Erythroblast (primary cell): ENCODE measurements at regions not wholly inside any gene's neighbourhood (a gene's known extent, or its start where the extent isn't known, plus 50 kb on each side); places are given as distances from the start of the nearest gene placed in this dataset.

ENCODE experiments used
- DNase-seq, 2 experiments: peaks; one replicate each; lab custom pipeline; 2025; lab: John Stamatoyannopoulos, UW
- GATA1 ChIP-seq: IDR thresholded peaks from 2 replicates; pipeline ENCODE4 v1.6.1; 2011; ENCODE audit warnings: low read depth, mild to moderate bottlenecking, control low read depth, low read length, moderate library complexity
- POLR2A ChIP-seq: IDR thresholded peaks from 2 replicates; pipeline ENCODE4 v1.6.1; 2011; ENCODE audit warnings: mild to moderate bottlenecking, low read length

DNA sequence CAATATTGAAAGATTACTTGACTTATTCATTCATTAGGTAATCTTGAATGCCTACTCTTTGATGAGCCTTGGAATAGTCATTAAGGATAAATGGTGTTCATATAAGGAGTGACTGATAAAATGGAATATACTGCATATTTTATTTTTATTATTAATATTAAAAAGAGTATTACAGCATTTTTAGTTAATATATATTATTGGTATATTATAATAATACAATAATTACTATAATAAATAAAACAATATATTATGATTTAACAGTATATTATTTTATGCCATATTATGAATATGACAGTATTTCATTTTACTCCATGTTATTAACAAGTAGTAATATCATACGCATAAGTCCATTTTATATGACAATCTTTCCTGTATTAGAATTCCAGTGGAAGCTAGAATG lies 490.8 kb upstream of the NFIA start:
- TF ChIP-seq GATA1 = no peak
- no peak for TF ChIP-seq POLR2A
- DNase-seq = no peak

GRCh38 chr1:60589916-60590315 lies 492.4 kb upstream of the NFIA start:
- TF ChIP-seq GATA1 (no peak), POLR2A (no peak)
- no peak for DNase-seq

DNA sequence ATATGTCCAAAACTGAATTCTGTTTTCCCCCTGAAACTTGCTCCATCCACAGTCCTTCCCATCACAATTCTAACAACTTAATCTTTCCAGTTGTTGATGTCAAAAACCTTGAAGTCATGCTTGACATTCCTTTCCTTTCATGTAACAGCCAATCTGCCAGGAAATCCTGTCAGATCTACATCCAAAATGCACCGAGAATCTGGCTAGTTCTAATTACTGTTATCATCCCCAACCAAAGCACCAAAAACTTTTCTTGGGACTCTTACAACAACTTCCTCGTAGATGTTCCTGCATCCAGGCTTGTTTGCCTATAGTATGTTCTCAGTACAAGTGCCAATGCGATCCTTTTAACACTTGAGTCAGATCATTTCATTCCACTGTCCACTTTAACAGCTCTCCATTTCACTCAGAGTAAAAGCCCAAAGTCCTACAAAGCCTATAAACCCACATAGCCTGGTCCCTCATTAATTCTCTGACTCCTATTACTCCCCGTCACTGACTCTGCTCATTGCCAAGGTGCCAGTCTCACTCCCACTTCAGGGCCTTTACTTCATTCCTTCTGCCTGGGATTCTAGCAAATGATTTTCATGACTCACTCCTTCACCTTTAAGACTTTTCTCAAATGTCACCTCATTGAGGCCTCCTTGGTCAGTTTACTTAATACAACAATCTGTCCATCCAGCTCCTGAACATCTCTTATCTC lies 493.2 kb upstream of the NFIA start:
- TF ChIP-seq GATA1 (no peak), POLR2A (no peak)
- no peak for DNase-seq

DNA sequence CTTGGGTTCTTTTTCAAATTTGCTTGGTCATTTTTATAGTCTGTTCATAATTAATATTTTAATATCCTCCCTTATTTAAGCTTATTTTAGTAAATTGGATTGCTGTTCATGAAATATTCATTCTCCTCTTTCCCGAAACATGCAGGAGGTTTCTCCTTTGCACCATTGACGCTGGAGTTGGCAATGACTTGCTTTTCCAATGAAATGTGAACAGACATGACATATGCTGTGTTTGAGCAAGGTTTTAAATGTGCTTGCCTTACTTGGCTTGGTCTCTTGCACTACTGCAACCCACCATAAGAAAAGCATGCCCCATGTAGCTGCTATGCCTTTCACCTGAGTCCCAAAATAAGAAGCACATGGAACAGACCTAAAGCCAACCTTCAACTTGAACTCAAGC lies 498.0 kb upstream of the NFIA start:
- no peak for DNase-seq
- no peak for TF ChIP-seq GATA1
- no peak for TF ChIP-seq POLR2A

DNA sequence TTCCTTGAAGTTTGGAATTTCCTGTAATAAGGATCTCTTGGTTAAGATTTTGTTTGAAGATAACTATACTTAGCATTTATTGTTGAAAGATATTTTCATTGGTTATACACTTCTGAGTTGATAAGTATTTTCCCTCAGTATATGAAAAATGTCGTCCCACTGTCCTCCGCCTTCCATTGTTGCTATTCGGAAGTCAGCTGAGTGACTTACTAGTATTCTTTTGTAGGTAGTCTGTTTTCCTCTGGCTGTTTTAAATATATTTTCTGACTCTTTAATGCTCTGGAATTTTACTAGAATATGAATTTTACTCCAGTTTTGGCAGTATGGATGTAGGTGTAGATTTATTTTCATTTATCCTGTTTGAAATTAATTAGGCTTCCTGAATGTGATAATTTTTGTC lies 498.7 kb upstream of the NFIA start:
- DNase-seq = no peak
- TF ChIP-seq GATA1 = no peak
- no peak for TF ChIP-seq POLR2A

GRCh38 chr1:60581455-60582220 lies 500.7 kb upstream of the NFIA start:
- no peak for DNase-seq
- TF ChIP-seq GATA1 (no peak), POLR2A (no peak)

- TF ChIP-seq GATA1 (no peak), POLR2A (no peak)
- no peak for DNase-seq
Observed at GRCh38 chr1:60577029-60577428, 503.5 kb upstream of the C1orf87 start.

- no peak for DNase-seq
Observed at GRCh38 chr1:60575326-60575977, 501.9 kb upstream of the C1orf87 start.

DNA sequence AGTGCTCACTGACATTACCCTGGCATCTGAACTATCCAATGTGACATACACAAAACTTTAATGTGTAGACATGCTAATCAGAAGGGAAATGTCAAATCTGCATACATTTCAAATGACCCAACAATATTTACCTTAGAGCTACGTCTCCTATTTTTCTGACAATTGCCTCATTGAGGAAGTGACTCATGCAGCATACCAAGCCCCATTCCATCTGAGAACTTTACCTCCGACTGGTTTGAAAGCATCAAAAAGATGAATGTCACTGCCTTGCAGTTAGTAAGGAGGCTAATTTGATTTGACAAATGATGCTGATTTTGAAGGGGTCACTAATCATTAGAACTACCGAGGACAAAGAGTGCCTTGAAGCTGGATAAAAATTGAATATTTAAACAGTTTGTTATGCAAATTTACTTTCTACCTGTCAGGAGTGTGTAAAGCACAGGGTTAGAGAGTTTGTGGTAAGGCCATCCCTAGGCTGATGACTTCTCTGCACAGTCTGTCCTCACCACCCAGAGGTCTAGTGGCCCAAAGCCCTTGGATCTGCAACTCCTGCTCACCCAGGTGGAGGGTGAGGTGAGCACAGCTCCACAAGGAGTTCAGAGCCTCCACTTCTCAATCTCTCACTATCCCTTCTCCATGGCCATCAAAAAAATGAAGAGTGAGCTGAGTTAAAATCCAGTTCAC lies 500.3 kb upstream of the C1orf87 start:
- TF ChIP-seq POLR2A (no peak), GATA1 (no peak)
- no peak for DNase-seq

More at GRCh38 chr1:60575326-60575977, 501.9 kb upstream of the C1orf87 start:
- TF ChIP-seq POLR2A (no peak), GATA1 (no peak)

DNA sequence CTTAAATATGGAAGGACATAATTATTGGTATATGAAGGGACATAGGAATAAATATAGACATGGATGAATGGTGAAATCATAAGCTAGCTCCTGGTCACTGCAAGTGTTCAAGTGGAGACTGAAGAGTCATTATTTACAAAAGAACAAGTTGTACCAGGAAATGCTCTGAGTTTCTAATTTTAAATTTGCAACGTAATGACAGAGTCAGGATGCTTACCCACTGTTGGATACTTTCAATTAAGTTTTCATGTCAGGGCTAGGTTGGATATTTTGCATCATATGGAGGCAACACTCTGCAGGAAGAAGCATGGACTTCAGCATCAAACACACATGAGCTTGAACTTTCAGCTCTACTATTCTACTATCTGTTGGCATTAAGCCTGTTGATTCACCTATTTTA lies 499.6 kb upstream of the C1orf87 start:
- DNase-seq = no peak
- TF ChIP-seq GATA1 (no peak), POLR2A (no peak)

- TF ChIP-seq POLR2A (no peak), GATA1 (no peak)
Observed at GRCh38 chr1:60572378-60572777, 498.8 kb upstream of the C1orf87 start.

DNA sequence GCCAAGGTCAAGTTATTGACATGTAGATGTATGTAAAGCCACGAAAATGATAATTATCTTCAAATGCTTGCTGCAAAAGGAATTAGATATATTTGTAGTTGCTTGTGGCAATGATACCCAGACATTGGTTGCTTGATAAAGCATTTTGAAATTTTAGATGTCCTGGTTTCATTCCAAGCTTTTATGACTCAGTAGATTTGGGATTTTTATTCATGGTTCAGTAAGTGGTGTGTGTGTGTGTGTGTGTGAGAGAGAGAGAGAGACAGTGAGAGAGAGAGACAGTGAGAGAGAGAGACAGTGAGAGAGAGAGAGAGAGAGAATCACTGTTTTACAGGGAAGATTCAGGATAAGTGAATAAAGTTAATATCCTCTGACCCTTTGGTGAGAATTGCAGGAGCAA lies 498.2 kb upstream of the C1orf87 start:
- TF ChIP-seq POLR2A (no peak), GATA1 (no peak)
- no peak for DNase-seq

More at GRCh38 chr1:60572378-60572777, 498.8 kb upstream of the C1orf87 start:
- DNase-seq = no peak

DNA sequence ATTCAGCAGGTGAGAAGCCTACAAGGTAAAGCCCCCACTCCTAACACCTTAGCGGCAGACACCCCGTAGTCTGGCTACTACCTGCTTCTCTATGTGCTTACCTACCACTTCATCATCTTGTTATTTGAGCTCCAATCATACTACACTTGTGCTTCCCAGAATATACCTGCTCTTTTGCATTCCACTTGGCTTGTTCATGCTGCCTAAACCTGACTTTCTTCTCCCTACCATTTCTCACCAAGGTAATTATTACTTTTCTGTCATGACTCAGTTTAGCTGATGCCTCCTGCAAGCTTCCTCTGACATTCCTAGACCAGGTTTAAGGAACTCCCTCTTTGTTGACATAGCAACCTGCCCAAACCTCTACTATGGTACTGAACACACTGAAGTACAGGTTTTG lies 495.6 kb upstream of the C1orf87 start:
- TF ChIP-seq GATA1 = no peak
- TF ChIP-seq POLR2A = no peak
- DNase-seq = no peak

GRCh38 chr1:60567256-60567655 lies 493.7 kb upstream of the C1orf87 start:
- no peak for DNase-seq
- TF ChIP-seq GATA1 (no peak), POLR2A (no peak)
